Heart left ventricle (tissue), 16 donors: ENCODE measurements at regions not wholly inside any gene's neighbourhood (a gene's known extent, or its start where the extent isn't known, plus 50 kb on each side); places are given as distances from the start of the nearest gene placed in this dataset.

Source experiments
- ATAC-seq, 4 donors: fragments of 200-7000 bp; cut with Tn5 transposase; one replicate each; pipeline ENCODE4 v1.9.1; 2020 to 2022; ENCODE audit warnings: moderate library complexity in 4 of 4, mild to moderate bottlenecking in 3 of 4, moderate number of reproducible peaks in 1 of 4
- DNase-seq, 5 donors: peaks; one replicate each; pipeline ENCODE4 v3.0.0-alpha.2; 2020
- H3K27ac ChIP-seq, 12 donors: fragments of 200-600 bp; sonication (generic) in 4 of 12; one replicate each; pipeline versions ENCODE4 v1.5.0 to v1.8.0; 2016 to 2022; ENCODE audit warnings: mild to moderate bottlenecking in 2 of 12
- H3K27me3 ChIP-seq, 9 donors: fragments of 200-600 bp; sonication (generic) in 2 of 9; one replicate each; pipeline versions ENCODE4 v1.5.1 to v1.8.0; 2016 to 2022; ENCODE audit warnings: mild to moderate bottlenecking in 3 of 9
- H3K36me3 ChIP-seq, 9 donors: fragments of 200-600 bp; sonication (generic) in 2 of 9; one replicate each; pipeline versions ENCODE4 v1.5.0 to v1.8.0; 2018 to 2022; ENCODE audit warnings: mild to moderate bottlenecking in 2 of 9
- H3K4me1 ChIP-seq, 12 donors: fragments of 200-600 bp; sonication (generic) in 4 of 12; one replicate each; pipeline versions ENCODE4 v1.5.0 to v1.8.0; 2016 to 2022; ENCODE audit warnings: mild to moderate bottlenecking in 3 of 12
- H3K4me3 ChIP-seq, 12 donors: fragments of 200-600 bp; sonication (generic) in 4 of 12; one replicate each; pipeline versions ENCODE4 v1.5.0 to v1.8.0; 2017 to 2022; ENCODE audit warnings: mild to moderate bottlenecking in 9 of 12, moderate library complexity in 4 of 12
- H3K9me3 ChIP-seq, 12 donors: fragments of 200-600 bp; sonication (generic) in 4 of 12; one replicate each; pipeline versions ENCODE4 v1.5.0 to v1.8.0; 2016 to 2022; ENCODE audit warnings: mild to moderate bottlenecking in 1 of 12
- POLR2A ChIP-seq, 2 donors: fragments of 450-650 bp; IDR thresholded peaks; one replicate each; pipeline ENCODE4 v1.6.1; 2017; ENCODE audit warnings: antibody characterized with exemption in 2 of 2, mild to moderate bottlenecking in 2 of 2, moderate library complexity in 2 of 2
- WGBS, 4 donors: extraction: QIAGEN DNeasy Blood & Tissue Kit in 2 of 4; methylation state at CpG; one replicate each; pipeline versions ENCODE4 v1.1.5 to v1.1.7; 2013 to 2018; 5-methylcytosine and 5-hydroxymethylcytosine counted together
- intact Hi-C, 10 donors: fragments of 100-400 bp; cut with DNase I; formaldehyde crosslinking; loops; one replicate each; pipeline versions ENCODE4 v1.11.1 to v1.14.2; 2022
- TF ChIP-seq, protein P1 (sequence below), 12 donors: fragments of 200-600 bp; sonication (generic) in 4 of 12; IDR thresholded peaks; one replicate each; pipeline versions ENCODE4 v1.5.0 to v1.8.0; 2018 to 2022; ENCODE audit warnings: antibody characterized with exemption in 12 of 12, mild to moderate bottlenecking in 5 of 12
- donor health status: ischemic (EF 13 %, LVEDD 7.1; RV severe dilation, severe dysfunction).
- donor health status: healthy with polysubstance abuse.
- donor health status: DM: no; HTN: yes; CAD: no.
- donor health status: DM: no; HTN: no; CAD: no.
- donor health status: ischemic (EF 25% LVEDD 6.9; RV normal size, moderate dysfunction).
- donor health status: ischemic (EF 25% LVEDD 5.7; RV mildly dilated, moderate dysfunction).
- donor health status: healthy.
- donor health status: DM: yes; HTN: yes; CAD: no.
- donor health status: ischemic (EF 35%, LVEDD 5.7; RV mildly dilated, moderate dysfunction).
- donor health status: nonischemic (EF 11% LVEDD 7.7; RV severe dilation, severe dysfunction).
- donor health status: DM: yes; HTN: yes; CAD: no.
- donor health status: PGD.
- donor health status: ischemic (EF 29% LVEDD 5.4; RV normal size, mild dysfunction).
- donor health status: nonischemic (EF 23%, LVEDD 6.1; RV moderate dilation, normal function).

DNA sequence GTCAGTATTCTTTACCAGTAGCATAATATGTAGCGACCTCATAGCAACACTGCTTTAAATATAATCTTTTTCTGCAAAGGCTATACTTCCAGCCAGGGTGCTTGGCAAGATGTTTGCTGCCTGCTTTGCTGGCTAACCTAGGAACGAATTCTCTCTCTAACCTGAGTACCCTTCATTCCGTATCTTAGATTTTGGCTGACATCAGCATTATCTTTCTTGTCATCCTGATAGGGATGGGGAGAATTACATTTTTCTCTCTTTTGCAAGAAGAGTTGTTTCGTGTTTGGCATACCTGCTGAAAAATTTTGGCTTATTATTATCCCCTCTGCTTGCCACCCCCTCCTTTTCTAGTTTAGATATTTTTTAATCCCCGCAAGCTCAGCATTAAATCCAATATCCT is 91.2 kb upstream of the CLMP start:
- Histone ChIP-seq H3K36me3 (no peaks in the 10 kb centered on the region), H3K4me1 (no peaks in the 10 kb centered on the region), H3K4me3 (no peak overlapping the region), H3K27ac (no peak overlapping the region), H3K27me3 (peaks cover 0 to 21% (median 0%) of the 10 kb centered on the region in 9 donors), H3K9me3 (peaks cover 0 to 6% (median 0%) of the 10 kb centered on the region in 12 donors)
- no peak for ATAC-seq
- intact Hi-C loops, result no loop called here
- WGBS, 4 donors, result 68 to 76% (median 73%) methylated on average over 5 of the region's 5 CpGs
- TF ChIP-seq, protein P1, sequence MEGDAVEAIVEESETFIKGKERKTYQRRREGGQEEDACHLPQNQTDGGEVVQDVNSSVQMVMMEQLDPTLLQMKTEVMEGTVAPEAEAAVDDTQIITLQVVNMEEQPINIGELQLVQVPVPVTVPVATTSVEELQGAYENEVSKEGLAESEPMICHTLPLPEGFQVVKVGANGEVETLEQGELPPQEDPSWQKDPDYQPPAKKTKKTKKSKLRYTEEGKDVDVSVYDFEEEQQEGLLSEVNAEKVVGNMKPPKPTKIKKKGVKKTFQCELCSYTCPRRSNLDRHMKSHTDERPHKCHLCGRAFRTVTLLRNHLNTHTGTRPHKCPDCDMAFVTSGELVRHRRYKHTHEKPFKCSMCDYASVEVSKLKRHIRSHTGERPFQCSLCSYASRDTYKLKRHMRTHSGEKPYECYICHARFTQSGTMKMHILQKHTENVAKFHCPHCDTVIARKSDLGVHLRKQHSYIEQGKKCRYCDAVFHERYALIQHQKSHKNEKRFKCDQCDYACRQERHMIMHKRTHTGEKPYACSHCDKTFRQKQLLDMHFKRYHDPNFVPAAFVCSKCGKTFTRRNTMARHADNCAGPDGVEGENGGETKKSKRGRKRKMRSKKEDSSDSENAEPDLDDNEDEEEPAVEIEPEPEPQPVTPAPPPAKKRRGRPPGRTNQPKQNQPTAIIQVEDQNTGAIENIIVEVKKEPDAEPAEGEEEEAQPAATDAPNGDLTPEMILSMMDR (IDR thresholded peaks at IDR 0.05), result no peak
- TF ChIP-seq POLR2A (IDR thresholded peaks at IDR 0.05), result no peak
- DNase-seq, result no peak

DNA sequence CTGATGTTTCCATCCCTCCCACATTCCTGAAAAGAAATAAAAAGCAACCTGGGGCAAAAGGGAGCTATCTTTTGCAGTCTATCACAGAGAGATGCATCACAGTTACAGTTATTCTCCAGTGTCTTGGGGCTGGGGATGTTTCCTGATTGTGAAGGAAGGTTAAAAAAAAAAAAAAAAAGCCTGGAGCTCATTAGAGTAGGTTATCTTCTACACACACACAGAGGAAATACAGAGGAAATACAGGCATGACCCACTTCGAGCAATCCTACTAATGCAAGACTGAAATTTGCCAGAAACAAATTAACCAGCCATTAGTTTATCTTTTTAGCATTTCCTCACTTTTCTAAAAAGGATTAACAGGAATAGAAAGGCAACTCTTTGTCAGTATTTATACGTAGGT is 89.4 kb upstream of the CLMP start:
- TF ChIP-seq, protein P1 (IDR thresholded peaks at IDR 0.05), result no peak
- TF ChIP-seq POLR2A (IDR thresholded peaks at IDR 0.05), result no peak
- peaks cover 0 to 22% (median 0%) of the 10 kb centered on the region in 9 donors for H3K27me3 ChIP-seq
- peaks cover 0 to 6% (median 0%) of the 10 kb centered on the region in 12 donors for H3K9me3 ChIP-seq
- ATAC-seq (no peak), DNase-seq (no peak)
- WGBS, 4 donors, result 42 to 55% (median 49%) methylated on average over 2 of the region's 2 CpGs
- intact Hi-C loops, result no loop called here
- no peak overlapping the region for H3K4me3 ChIP-seq
- H3K36me3 ChIP-seq, result no peaks in the 10 kb centered on the region
- no peaks in the 10 kb centered on the region for H3K4me1 ChIP-seq
- no peak overlapping the region for H3K27ac ChIP-seq

DNA sequence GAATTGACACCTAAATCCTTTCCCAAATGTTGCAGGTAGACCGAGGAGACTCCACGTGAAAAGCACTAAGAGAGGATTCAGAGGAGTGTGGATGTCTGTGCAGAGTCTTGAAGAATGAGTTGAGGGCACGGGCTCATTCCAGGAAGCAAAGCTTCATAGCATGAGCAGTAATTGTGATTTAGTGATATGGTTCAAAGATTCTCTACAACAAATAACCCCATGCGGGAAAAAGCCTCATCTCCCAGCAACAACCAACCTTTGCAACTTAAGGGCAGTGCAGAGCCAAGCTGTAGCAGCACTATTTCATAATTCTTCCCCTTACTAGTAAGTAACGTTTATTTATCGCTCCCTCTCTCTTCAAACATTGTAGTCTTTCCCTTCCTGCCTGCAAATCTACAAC is 87.5 kb upstream of the CLMP start:
- TF ChIP-seq, protein P1 (IDR thresholded peaks at IDR 0.05), result no peak
- no peak for TF ChIP-seq POLR2A (IDR thresholded peaks at IDR 0.05)
- peaks cover 0 to 23% (median 0%) of the 10 kb centered on the region in 9 donors for H3K27me3 ChIP-seq
- WGBS, 4 donors, result 76 to 87% (median 82%) methylated on average over 6 of the region's 6 CpGs
- peaks cover 0 to 3% (median 0%) of the 10 kb centered on the region in 12 donors for H3K9me3 ChIP-seq
- DNase-seq (no peak), ATAC-seq (no peak)
- H3K27ac ChIP-seq, result no peak overlapping the region
- no peak overlapping the region for H3K4me3 ChIP-seq
- intact Hi-C loops, result no loop called here
- H3K4me1 ChIP-seq, result no peaks in the 10 kb centered on the region
- H3K36me3 ChIP-seq, result no peaks in the 10 kb centered on the region

DNA sequence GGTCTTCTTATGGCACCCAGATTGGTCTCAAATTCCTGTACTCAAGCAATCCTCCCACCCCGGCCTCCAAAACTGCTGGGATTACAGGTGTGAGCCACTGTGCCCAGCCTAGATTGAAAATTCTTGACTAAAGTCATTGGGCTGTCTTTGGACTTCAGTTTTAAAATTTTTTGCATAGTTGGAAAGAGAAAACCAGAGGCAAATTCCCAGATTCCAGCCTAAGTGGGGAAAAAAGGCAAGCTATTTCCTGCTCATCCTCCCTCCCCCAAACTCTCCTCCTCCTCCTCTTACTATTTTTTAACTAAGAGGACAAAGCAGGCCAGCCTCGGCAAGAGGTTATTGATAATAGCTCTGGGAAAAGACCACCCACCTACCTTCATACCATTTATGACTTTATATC is 78.6 kb upstream of the CLMP start:
- WGBS, 4 donors, result 74 to 80% (median 76%) methylated on average over 2 of the region's 2 CpGs
- intact Hi-C loops, result no loop called here
- no peaks in the 10 kb centered on the region for H3K36me3 ChIP-seq
- no peaks in the 10 kb centered on the region for H3K9me3 ChIP-seq
- ATAC-seq (no peak), DNase-seq (no peak)
- no peak overlapping the region for H3K4me3 ChIP-seq
- H3K27ac ChIP-seq, result no peak overlapping the region
- H3K27me3 ChIP-seq, result peaks cover 0 to 9% (median 0%) of the 10 kb centered on the region in 9 donors
- no peaks in the 10 kb centered on the region for H3K4me1 ChIP-seq
- TF ChIP-seq, protein P1 (IDR thresholded peaks at IDR 0.05), result no peak
- TF ChIP-seq POLR2A (IDR thresholded peaks at IDR 0.05), result no peak
